ENCODE measurements at regions not wholly inside any gene's neighbourhood (a gene's known extent, or its start where the extent isn't known, plus 50 kb on each side); places are given as distances from the start of the nearest gene placed in this dataset.

GRCh38 chr6:167758309-167759023 lies 68.2 kb upstream of the AFDN start:
- no peak for DNase-seq

GRCh38 chr6:167759206-167759605 lies 67.5 kb upstream of the AFDN start:
- no peak for DNase-seq

- DNase-seq, result no peak
These were observed 66.8 kb upstream of the AFDN start for GRCh38 chr6:167759912-167760311.

- no peak for DNase-seq
These were observed 65.5 kb upstream of the AFDN start for GRCh38 chr6:167760979-167761793.

- DNase-seq, result no peak
These were observed 64.9 kb upstream of the AFDN start for GRCh38 chr6:167761794-167762258.

- DNase-seq, result no peak
These were observed 64.3 kb upstream of the AFDN start for GRCh38 chr6:167762259-167762962.

GRCh38 chr6:167763056-167763944 lies 63.4 kb upstream of the AFDN start:
- no peak for DNase-seq

GRCh38 chr6:167764215-167764614 lies 62.5 kb upstream of the AFDN start:
- DNase-seq, result no peak

GRCh38 chr6:167764713-167765479 lies 61.8 kb upstream of the AFDN start:
- DNase-seq, result no peak

GRCh38 chr6:167766986-167767714 lies 59.6 kb upstream of the AFDN start:
- DNase-seq, result no peak

- DNase-seq, result no peak
These were observed 59.0 kb upstream of the AFDN start for GRCh38 chr6:167767715-167768107.

- DNase-seq, result no peak
These were observed 58.1 kb upstream of the AFDN start for GRCh38 chr6:167768471-167769215.

- no peak for DNase-seq
These were observed 57.1 kb upstream of the AFDN start for GRCh38 chr6:167769408-167770190.

- no peak for DNase-seq
These were observed 56.3 kb upstream of the AFDN start for GRCh38 chr6:167770291-167770955.

- DNase-seq, result no peak
These were observed 51.8 kb upstream of the AFDN start for GRCh38 chr6:167774881-167775280.

- DNase-seq, result no peak
These were observed 49.6 kb upstream of the AFDN start for GRCh38 chr6:167776906-167777627.
